Stimulated activated CD8-positive, alpha-beta memory T cell treated with anti-CD3 and anti-CD28 coated beads, Interleukin-4, amount 100 ng/mL, for 4 hours (primary cell): ENCODE measurements at regions not wholly inside any gene's neighbourhood (a gene's known extent, or its start where the extent isn't known, plus 50 kb on each side); places are given as distances from the start of the nearest gene placed in this dataset.
"Not testable (repeated sequence)": the region's sequence is repeated elsewhere in the genome, so short reads cannot be mapped to it uniquely, and the experiment has no call there.

Experiments used
- DNase-seq, 2 donors: peaks; one replicate each; pipeline ENCODE4 v3.0.0-alpha.2; 2020; ENCODE audit warnings: low read depth in 2 of 2, low spot score in 1 of 2

DNA sequence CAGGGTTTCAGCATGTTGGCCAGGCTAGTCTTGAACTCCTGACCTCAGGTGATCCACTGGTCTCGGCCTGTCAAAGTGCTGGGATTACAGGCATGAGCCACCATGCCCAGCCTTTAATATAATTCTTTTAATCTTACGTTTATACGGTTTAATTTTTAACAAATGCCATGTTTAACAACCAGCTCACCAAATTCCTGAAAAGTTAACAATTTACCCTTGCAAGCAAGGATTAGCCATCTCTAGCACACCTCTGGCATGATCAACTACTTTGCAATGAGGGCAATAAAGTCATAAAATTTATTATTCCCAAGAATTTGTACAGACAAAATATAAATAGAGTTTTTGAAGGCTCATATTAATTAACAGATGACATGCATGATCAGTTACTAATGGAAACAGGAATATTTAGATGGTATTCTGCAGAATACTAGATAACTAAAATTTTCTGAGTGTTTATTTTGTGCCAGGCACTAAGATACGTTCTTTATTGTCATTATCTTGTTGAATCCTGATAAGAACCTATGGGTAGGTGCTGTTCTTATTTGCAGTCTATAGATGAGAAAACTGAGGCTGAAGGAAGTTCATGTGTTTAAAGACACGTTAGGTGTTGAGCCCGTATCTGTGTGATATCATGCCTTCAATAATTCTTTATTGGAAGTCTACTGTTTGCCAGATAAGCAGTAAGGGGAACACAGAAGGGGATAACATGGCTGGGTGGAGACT, 190.1 kb downstream of the CDCA7 start:
- DNase-seq = no peak

GRCh38 chr2:173545364-173545763, 190.7 kb downstream of the CDCA7 start:
- DNase-seq = no peak

- DNase-seq = no peak
These were observed 192.8 kb downstream of the CDCA7 start for GRCh38 chr2:173547499-173547898.

- no peak for DNase-seq
These were observed 195.5 kb downstream of the CDCA7 start for GRCh38 chr2:173550143-173550542.

GRCh38 chr2:173552531-173552930, 197.9 kb downstream of the CDCA7 start:
- DNase-seq = no peak

GRCh38 chr2:173553593-173553992, 198.9 kb downstream of the CDCA7 start:
- no peak for DNase-seq

- DNase-seq = no peak
These were observed 201.2 kb downstream of the CDCA7 start for GRCh38 chr2:173555833-173556232.

- DNase-seq = no peak
These were observed 202.1 kb downstream of the CDCA7 start for GRCh38 chr2:173556816-173557215.

DNA sequence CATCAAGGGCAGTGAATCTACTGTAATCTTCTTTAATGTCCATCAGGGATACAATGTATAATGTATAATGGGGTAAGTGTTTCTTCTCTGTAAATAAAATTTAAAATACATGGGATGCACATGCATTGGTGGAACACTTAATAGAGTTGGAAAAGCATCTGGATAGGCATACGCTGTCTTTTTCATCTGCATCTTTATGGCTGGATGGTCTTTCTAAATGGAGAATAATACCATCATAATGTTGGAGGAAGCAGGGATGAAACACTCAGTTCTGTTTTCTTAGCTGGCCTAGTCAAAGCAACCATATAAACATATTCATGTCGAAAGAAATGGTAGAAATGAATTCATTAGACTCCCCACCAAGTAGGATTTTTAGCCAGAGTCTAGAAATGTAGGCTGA, 202.8 kb downstream of the CDCA7 start:
- DNase-seq = no peak

DNA sequence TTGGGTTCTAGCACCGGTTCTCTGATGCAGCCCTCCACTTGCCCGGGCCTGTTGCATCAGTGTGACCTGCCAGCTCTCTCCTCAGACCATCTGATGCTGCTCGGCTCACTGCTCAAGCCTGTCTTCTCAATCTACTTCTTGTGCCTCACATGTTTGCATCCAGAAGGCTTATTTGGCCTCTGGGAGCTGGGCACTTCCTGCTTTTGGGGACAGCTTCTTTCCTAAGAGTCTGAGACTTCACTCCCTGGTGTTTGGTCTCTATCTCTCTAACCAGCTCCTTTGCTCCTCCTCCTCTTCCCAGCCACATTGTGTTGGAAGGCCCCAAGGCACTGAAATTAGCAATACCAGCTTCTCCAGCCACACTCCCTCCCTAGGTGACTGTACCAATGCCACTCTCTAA, 212.8 kb downstream of the CDCA7 start:
- DNase-seq = no peak

GRCh38 chr2:173568054-173568453, 213.4 kb downstream of the CDCA7 start:
- no peak for DNase-seq

GRCh38 chr2:173571021-173571821, 216.5 kb downstream of the CDCA7 start:
- no peak for DNase-seq

GRCh38 chr2:173571887-173572680, 217.4 kb downstream of the CDCA7 start:
- DNase-seq = no peak

GRCh38 chr2:173572848-173573247, 218.2 kb downstream of the CDCA7 start:
- DNase-seq = no peak

DNA sequence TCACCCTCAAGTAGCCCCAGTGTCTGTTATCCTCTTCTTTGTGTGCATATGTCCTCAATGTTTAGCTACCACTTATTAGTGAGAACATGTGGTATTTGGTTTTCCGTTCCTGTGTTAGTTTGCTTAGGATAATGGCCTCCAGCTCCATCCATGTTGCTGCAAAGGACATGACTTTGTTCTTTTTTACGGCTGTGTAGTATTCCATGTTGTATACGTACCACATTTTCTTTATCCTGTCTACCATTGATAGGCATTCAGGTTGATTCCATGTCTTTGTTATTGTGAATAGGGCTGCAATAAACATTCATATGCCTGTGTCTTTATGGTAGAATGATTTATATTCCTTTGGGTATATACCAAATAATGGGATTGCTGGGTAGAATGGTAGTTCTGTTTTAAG, 219.1 kb downstream of the CDCA7 start:
- DNase-seq = not testable (repeated sequence)

DNA sequence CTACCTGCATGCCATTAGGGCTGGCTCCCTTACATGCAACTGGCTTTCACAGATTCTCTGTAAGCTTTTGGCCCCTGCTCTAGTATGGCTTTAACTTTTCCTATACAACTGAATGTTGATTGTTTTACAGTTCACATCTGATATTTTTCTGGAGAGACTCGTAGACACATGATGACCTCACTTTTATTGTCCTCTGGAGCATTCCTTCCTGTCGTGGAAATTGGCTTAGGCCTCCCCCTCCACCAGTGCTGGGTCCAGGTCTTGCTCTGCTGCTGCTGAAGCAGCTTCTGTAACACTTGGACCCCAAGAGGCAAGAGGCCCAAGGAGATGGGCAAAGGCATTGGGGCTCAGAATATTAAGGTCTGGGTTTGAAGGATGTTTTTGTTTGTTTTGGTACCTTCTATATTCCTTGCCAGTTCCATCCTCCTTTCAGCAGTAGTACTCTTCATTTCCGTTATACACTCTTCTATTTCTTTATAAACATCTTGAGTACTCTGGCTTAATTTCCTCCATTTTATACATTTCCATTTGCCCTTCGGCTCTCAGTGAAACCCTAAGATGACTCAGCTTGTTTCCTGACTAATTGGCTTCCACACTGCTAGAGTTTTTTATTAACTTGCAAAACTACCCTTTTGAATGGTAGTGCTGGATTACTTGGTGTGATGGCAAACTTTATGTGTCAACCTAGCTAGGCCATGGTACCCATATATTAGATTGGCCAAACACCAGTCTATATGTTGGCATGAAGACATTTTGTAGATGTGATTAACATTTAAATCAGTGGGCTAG, 219.8 kb downstream of the CDCA7 start:
- no peak for DNase-seq

DNA sequence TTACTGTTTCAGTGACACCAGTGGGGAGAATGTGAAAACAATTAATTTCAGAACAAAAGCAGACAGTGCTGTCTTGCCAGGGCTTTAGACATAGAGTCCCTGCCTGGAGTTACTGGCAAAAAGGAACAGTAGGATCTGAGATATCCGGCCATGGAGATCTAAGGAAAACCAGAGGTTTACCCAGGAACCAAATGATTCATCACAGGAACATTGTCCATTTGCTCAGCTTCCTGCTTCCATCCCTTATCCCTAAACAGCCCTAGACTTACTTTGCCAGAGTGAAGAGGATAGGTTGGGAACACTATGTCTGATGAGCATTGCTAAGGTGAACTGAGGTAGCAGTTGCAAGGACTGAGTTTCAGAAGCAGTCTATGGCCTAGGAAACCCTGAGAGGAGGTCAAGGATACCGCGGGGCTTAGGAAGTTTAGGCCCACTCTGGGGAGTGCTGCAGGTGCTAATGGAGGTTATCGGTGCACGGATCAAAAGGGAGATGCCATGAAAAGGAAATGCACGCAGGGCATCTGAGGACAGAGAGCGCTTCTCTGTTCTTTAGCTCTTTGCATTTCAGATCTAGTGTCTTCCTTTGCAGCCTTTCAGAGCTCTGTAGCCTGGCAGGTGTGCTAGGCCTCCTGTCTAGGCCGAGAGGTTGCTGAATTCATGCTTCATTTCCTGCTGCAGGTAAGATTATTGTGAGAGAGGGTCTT, 223.9 kb downstream of the CDCA7 start:
- DNase-seq = no peak

GRCh38 chr2:173580351-173580750, 225.7 kb downstream of the CDCA7 start:
- no peak for DNase-seq

GRCh38 chr2:173580956-173581355, 226.3 kb downstream of the CDCA7 start:
- no peak for DNase-seq

DNA sequence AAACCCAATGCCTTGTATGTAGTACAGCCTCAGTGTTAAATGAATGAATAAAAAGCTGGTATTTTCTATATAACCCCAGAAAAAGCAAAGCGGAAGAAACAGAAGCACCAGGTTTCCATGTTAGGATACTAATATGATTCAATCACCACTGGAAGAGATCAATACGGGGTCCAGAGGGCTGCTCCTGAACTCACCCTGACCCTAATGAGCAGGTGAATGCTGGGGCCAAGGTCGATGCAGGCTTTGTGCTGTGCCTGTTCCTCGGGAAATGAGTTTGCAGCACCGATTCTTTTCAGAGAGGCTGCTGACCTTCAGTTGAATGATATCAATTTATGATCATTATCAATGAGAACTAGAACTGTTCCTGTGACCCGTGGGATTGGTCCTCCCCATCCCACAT, 228.5 kb downstream of the CDCA7 start:
- DNase-seq = no peak
